Caco-2 (cell line): ENCODE measurements at regions not wholly inside any gene's neighbourhood (a gene's known extent, or its start where the extent isn't known, plus 50 kb on each side); places are given as distances from the start of the nearest gene placed in this dataset.

Source experiments
- BruUV-seq: library from RNA; stranded (reverse); fragments of 400-500 nt; replicated peaks from 2 replicates; lab custom pipeline; 2021; lab: Mats Ljungman, UMichigan
- CTCF ChIA-PET: fragments of 300-600 bp; sonication (Branson Sonifier 250); formaldehyde crosslinking; loops from one replicate; lab custom pipeline; 2022; ENCODE audit warnings: antibody characterized with exemption; lab: Charles Lee
- POLR2A ChIA-PET: fragments of 300-600 bp; sonication (Branson Sonifier 250); formaldehyde crosslinking; loops from one replicate; lab custom pipeline; 2022; ENCODE audit warnings: antibody characterized with exemption; lab: Charles Lee
- DNase-seq, 2 experiments: peaks; one replicate each; pipeline versions ENCODE4 v3.0.0 to v3.0.0-alpha.2; 2020 to 2022
- H3K27me3 ChIP-seq: replicated peaks from 2 replicates; pipeline ENCODE4 v1.6.0; 2011; ENCODE audit warnings: low read length; ENCODE audit not compliant: control insufficient read depth, insufficient read depth
- H3K36me3 ChIP-seq: 2 replicates; pipeline ENCODE4 v1.5.1; 2011; ENCODE audit warnings: low read length; ENCODE audit not compliant: control insufficient read depth, insufficient read depth
- H3K4me1 ChIP-seq: fragments of 250-450 bp; sonication (Bioruptor Pico); 2 replicates; pipeline ENCODE4 v1.5.1; 2020; ENCODE audit warnings: mild to moderate bottlenecking
- H3K4me3 ChIP-seq: 2 replicates; pipeline ENCODE4 v1.5.1; 2011; ENCODE audit warnings: low read depth, mild to moderate bottlenecking, control low read depth, low read length
- H3K9me3 ChIP-seq: fragments of 250-450 bp; sonication (Bioruptor Pico); 2 replicates; pipeline ENCODE4 v1.5.1; 2020; ENCODE audit warnings: mild to moderate bottlenecking, moderate library complexity
- H3K27ac Mint-ChIP-seq: one replicate; pipeline ENCODE4 v1.8.0; 2022; ENCODE audit warnings: mixed read lengths; ENCODE audit not compliant: unreplicated experiment
- H3K27me3 Mint-ChIP-seq: one replicate; pipeline ENCODE4 v1.8.0; 2022; ENCODE audit warnings: mixed read lengths; ENCODE audit not compliant: insufficient read depth, unreplicated experiment
- H3K36me3 Mint-ChIP-seq: one replicate; pipeline ENCODE4 v1.8.0; 2022; ENCODE audit warnings: mild to moderate bottlenecking, mixed read lengths; ENCODE audit not compliant: insufficient read depth, unreplicated experiment
- H3K4me1 Mint-ChIP-seq: one replicate; pipeline ENCODE4 v1.8.0; 2022; ENCODE audit warnings: low read depth, mixed read lengths; ENCODE audit not compliant: unreplicated experiment
- H3K4me3 Mint-ChIP-seq: one replicate; pipeline ENCODE4 v1.8.0; 2022; ENCODE audit warnings: mild to moderate bottlenecking, moderate library complexity, mixed read lengths; ENCODE audit not compliant: unreplicated experiment
- H3K9me3 Mint-ChIP-seq: one replicate; pipeline ENCODE4 v1.8.0; 2022; ENCODE audit warnings: mixed read lengths; ENCODE audit not compliant: unreplicated experiment
- intact Hi-C: fragments of 100-400 bp; cut with micrococcal nuclease; formaldehyde crosslinking; loops from one replicate; pipeline ENCODE4 v1.10.0; 2022; ENCODE audit not compliant: unreplicated experiment
- TF ChIP-seq, protein P1 (sequence below), 2 experiments: fragments of 200-600 bp in 1 of 2; IDR thresholded peaks; 1 replicate in 1 of 2; 2 replicates in 1 of 2; pipeline versions ENCODE4 v1.5.1 to v1.8.0; 2011 to 2022; ENCODE audit warnings: antibody characterized with exemption in 1 of 2, control low read depth in 1 of 2, inconsistent platforms in 1 of 2, low read depth in 1 of 2, low read length in 1 of 2, mild to moderate bottlenecking in 1 of 2, moderate library complexity in 1 of 2; ENCODE audit not compliant: insufficient read depth in 1 of 2, severe bottlenecking in 1 of 2, unreplicated experiment in 1 of 2

DNA sequence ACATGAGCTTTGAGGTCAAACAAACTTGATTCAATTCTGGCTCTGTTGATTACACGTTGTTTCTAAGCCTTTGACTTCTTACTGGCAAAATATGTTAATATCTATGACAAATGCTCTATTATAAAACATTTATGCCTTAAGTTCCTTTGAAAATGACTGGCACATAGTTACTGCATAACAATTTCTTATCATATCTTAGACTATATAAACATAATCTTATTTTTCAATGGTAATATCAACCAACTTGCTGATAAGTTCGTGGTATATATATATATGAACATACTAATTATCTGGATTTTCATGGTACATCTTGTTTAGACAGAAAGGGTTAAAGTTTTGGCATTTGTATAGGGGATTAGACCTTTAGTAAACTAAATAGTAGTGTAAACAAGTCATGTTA is 645.6 kb upstream of the ZNF804A start:
- DNase-seq = no peak
- no peaks in the 10 kb centered on the region for H3K4me1 ChIP-seq
- ChIA-PET POLR2A (no interaction called here), CTCF (no interaction called here)
- H3K27me3 Mint-ChIP-seq = no peaks in the 10 kb centered on the region
- no peaks in the 10 kb centered on the region for H3K36me3 Mint-ChIP-seq
- no peak overlapping the region for H3K4me3 Mint-ChIP-seq
- H3K27ac Mint-ChIP-seq = no peak overlapping the region
- intact Hi-C loops = no loop called here
- H3K4me1 Mint-ChIP-seq = no peaks in the 10 kb centered on the region
- no peaks in the 10 kb centered on the region for H3K9me3 ChIP-seq
- TF ChIP-seq, protein P1, sequence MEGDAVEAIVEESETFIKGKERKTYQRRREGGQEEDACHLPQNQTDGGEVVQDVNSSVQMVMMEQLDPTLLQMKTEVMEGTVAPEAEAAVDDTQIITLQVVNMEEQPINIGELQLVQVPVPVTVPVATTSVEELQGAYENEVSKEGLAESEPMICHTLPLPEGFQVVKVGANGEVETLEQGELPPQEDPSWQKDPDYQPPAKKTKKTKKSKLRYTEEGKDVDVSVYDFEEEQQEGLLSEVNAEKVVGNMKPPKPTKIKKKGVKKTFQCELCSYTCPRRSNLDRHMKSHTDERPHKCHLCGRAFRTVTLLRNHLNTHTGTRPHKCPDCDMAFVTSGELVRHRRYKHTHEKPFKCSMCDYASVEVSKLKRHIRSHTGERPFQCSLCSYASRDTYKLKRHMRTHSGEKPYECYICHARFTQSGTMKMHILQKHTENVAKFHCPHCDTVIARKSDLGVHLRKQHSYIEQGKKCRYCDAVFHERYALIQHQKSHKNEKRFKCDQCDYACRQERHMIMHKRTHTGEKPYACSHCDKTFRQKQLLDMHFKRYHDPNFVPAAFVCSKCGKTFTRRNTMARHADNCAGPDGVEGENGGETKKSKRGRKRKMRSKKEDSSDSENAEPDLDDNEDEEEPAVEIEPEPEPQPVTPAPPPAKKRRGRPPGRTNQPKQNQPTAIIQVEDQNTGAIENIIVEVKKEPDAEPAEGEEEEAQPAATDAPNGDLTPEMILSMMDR (IDR thresholded peaks at IDR 0.05; ENCODE audit: insufficient read depth in 1 of 2, low read depth in 1 of 2, low read length in 1 of 2, severe bottlenecking in 1 of 2, unreplicated experiment in 1 of 2) = no peak
- BruUV-seq = no TSS peak
- no peaks in the 10 kb centered on the region for H3K9me3 Mint-ChIP-seq
- no peak overlapping the region for H3K4me3 ChIP-seq
- no peaks in the 10 kb centered on the region for H3K27me3 ChIP-seq
- no peaks in the 10 kb centered on the region for H3K36me3 ChIP-seq

DNA sequence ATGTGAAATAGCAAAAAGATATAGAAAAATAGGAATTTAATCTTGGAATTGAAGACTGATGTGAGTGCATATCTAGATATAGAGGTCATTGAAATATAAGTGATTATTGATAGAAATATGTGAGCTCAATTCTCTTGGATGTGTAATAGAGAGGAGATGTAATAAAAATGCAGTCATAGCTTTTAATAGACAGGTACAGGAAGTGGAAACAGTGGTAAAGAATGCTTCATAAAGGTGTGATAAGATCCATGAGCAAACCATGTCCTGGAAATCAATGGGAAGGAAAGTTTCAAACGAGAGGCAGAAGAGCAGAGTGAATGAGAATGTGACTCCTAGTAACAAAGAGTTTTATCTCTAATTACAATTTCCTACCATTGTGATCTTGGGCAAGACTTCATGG is 634.7 kb upstream of the ZNF804A start:
- H3K27me3 ChIP-seq = no peaks in the 10 kb centered on the region
- DNase-seq = no peak
- H3K9me3 ChIP-seq = no peaks in the 10 kb centered on the region
- H3K27ac Mint-ChIP-seq = no peak overlapping the region
- POLR2A ChIA-PET = no interaction called here
- H3K27me3 Mint-ChIP-seq = peaks cover 3% of the 10 kb centered on the region
- no peaks in the 10 kb centered on the region for H3K36me3 ChIP-seq
- no peaks in the 10 kb centered on the region for H3K36me3 Mint-ChIP-seq
- CTCF ChIA-PET = no interaction called here
- intact Hi-C loops = no loop called here
- TF ChIP-seq, protein P1 (IDR thresholded peaks at IDR 0.05; ENCODE audit: insufficient read depth in 1 of 2, low read depth in 1 of 2, low read length in 1 of 2, severe bottlenecking in 1 of 2, unreplicated experiment in 1 of 2) = no peak
- no peak overlapping the region for H3K4me3 ChIP-seq
- H3K4me3 Mint-ChIP-seq = no peak overlapping the region
- H3K9me3 Mint-ChIP-seq = no peaks in the 10 kb centered on the region
- BruUV-seq = no TSS peak
- no peaks in the 10 kb centered on the region for H3K4me1 Mint-ChIP-seq
- H3K4me1 ChIP-seq = no peaks in the 10 kb centered on the region

DNA sequence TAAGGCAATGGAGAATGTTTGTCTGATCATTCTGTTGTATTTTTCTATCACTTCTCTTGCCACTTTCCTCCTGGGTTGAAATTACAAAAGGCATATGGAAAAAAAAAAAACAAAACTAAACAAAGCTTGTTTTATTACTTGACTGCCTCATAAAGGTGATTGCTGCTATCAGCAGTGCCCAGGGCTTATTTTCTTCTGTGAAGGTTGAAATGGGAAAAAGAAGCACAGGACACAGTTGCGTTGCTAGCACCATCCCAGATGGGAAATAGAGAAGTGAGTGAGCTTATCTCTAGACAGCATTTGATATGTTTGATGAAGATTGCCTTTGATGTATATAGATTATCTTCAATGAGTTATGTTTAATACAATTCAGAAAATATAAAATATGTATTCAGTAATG is 633.8 kb upstream of the ZNF804A start:
- H3K36me3 Mint-ChIP-seq = no peaks in the 10 kb centered on the region

More for the DNA sequence above, 633.8 kb upstream of the ZNF804A start:
- Mint-ChIP-seq H3K4me3 (no peak overlapping the region), H3K27ac (no peak overlapping the region), H3K9me3 (no peaks in the 10 kb centered on the region), H3K27me3 (peaks cover 3% of the 10 kb centered on the region), H3K4me1 (no peaks in the 10 kb centered on the region)
- POLR2A ChIA-PET = no interaction called here
- no peak for DNase-seq
- CTCF ChIA-PET = no interaction called here
- no peaks in the 10 kb centered on the region for H3K27me3 ChIP-seq
- H3K4me1 ChIP-seq = no peaks in the 10 kb centered on the region
- no peaks in the 10 kb centered on the region for H3K36me3 ChIP-seq
- BruUV-seq = no TSS peak
- no peak overlapping the region for H3K4me3 ChIP-seq
- H3K9me3 ChIP-seq = no peaks in the 10 kb centered on the region
- TF ChIP-seq, protein P1 (IDR thresholded peaks at IDR 0.05; ENCODE audit: insufficient read depth in 1 of 2, low read depth in 1 of 2, low read length in 1 of 2, severe bottlenecking in 1 of 2, unreplicated experiment in 1 of 2) = no peak
- intact Hi-C loops = no loop called here
